22Rv1 (cell line): ENCODE measurements at regions not wholly inside any gene's neighbourhood (a gene's known extent, or its start where the extent isn't known, plus 50 kb on each side); places are given as distances from the start of the nearest gene placed in this dataset.

Experiments used
- H3K27ac ChIP-seq: fragments of 450-650 bp; 2 replicates; pipeline ENCODE4 v1.5.1; 2017
- CTCF ChIP-seq: fragments of 450-650 bp; IDR thresholded peaks from 2 replicates; pipeline ENCODE4 v1.5.1; 2017; ENCODE audit warnings: mild to moderate bottlenecking
- ZFX ChIP-seq: fragments of 450-650 bp; IDR thresholded peaks from 2 replicates; pipeline ENCODE4 v1.6.1; 2017; ENCODE audit warnings: antibody characterized with exemption, borderline replicate concordance

DNA sequence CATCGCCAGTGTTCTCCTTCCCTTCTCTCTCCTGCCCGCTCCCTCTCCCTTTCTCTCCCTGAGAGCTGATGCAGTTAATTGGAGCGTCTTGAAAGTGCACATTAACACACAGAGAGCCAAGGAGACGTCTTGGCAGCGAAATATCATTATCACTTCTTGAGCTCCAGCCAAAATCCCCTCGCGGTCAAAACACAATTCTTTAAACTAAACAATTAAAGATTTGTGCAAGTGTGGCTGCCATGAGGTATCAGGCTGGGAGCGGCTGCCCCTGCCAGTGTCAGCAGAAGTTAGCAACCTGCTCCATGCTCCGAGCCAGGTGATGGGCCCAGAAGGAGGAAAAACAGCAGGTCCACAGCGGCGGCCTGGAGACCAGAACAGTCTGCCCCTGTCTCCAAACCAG is 100.9 kb upstream of the FOXP4 start:
- no peak overlapping the region for H3K27ac ChIP-seq

GRCh38 chr6:41446132-41446531 is 100.0 kb upstream of the FOXP4 start:
- TF ChIP-seq ZFX (no peak), CTCF (no peak)
- no peak overlapping the region for H3K27ac ChIP-seq

More for the DNA sequence above, 100.9 kb upstream of the FOXP4 start:
- TF ChIP-seq CTCF (no peak), ZFX (no peak)

DNA sequence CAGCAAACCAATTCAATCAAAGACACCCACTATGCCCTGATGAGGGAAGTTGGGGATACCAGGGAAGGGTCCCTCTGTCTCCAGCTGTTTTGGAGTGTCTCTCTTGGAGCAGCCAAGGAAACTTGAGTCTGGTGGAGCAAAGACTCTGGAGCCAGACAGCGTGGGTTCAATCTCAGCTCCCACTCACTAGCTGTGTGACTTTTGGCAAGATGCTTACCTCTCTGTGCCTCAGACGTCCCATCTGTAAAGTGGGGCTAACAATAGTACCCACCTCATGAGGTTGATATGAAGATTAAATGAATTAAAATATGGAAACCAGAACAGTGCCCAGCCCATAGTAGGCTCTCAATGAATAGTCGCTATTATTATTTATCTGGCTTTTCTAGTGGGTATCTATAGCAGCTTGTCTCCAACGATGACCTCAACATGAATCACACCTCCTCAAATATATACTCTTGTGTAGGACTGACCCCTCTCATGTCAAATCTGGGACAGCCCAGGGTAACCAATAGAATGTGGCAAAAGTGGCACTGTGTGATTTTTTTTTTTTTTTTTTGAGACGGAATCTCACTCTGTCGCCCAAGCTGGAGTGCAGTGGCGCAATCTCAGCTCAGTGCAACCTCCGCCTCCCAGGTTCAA is 99.2 kb upstream of the FOXP4 start:
- no peak overlapping the region for H3K27ac ChIP-seq
- TF ChIP-seq CTCF: no peak
- TF ChIP-seq ZFX: no peak

GRCh38 chr6:41448256-41448655 is 97.9 kb upstream of the FOXP4 start:
- H3K27ac ChIP-seq: no peak overlapping the region
- TF ChIP-seq CTCF: no peak
- no peak for TF ChIP-seq ZFX

- H3K27ac ChIP-seq: no peak overlapping the region
- no peak for TF ChIP-seq ZFX
- TF ChIP-seq CTCF: no peak
These were observed 96.6 kb upstream of the FOXP4 start for GRCh38 chr6:41449399-41450245.

GRCh38 chr6:41450581-41450980 is 95.6 kb upstream of the FOXP4 start:
- H3K27ac ChIP-seq: no peak overlapping the region
- TF ChIP-seq CTCF: no peak
- no peak for TF ChIP-seq ZFX

DNA sequence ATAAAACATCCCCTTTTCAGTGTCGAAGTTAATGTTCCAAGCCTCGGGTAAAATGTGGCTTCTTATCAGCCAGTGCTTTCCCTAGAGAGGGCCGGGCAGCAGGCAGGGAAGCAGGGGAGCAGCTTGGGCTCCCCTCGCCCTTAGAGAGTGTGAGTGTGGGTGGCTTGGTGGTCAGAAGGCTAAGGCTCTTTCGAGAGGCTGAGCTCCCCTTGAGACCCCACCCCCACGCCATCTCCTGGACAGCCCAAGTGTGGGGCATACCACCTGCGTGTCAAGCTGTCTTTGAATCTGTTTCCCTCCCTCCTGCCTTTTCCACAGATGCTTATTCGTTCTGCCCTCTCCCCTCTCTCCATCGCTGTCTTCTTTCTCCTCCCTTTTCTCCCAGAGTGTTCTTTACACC is 95.1 kb upstream of the FOXP4 start:
- TF ChIP-seq CTCF (no peak), ZFX (no peak)
- no peak overlapping the region for H3K27ac ChIP-seq
